NCI-H2029 treated with DMSO at 0.1 percent for 48 hours (cell line): ENCODE measurements at regions not wholly inside any gene's neighbourhood (a gene's known extent, or its start where the extent isn't known, plus 50 kb on each side); places are given as distances from the start of the nearest gene placed in this dataset.
A peak's percentile ranks its signal among the peaks of the same experiment; 100 is the strongest.
"Not testable (repeated sequence)": the region's sequence is repeated elsewhere in the genome, so short reads cannot be mapped to it uniquely, and the experiment has no call there.

Source experiments
- DNase-seq: peaks from one replicate; lab custom pipeline; 2025; lab: John Stamatoyannopoulos, UW

DNA sequence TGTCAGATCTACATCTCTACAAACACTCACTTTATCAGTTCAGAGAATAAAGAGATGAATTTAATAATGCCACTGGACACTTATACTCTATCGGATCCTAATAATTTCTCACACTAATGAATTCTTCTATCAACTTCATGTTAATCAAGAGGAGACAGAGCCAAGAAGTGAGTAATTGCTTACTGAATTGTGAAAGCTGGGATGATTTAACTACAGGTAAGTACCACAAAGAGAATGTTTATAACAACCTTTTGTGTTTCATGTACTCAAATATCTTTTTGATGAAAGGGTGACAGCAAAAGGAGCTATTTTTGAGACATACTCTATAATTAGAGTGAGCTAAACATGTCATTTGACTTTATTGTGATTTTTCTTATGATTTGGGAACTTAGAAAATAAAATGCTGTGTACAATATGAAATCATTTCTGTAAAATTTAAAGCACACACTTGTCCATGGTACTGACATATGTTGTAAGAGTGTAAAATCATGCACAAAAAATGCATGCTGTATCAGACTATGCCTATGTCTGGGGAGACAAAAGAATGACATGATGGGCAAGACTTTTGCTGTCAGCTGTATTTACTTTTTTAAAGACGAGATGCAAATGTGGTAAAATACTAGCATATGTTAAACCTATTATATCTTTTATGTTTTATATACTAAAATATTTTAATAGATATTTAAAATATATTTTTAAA, 361.2 kb downstream of the CCER1 start:
- DNase-seq = no peak

DNA sequence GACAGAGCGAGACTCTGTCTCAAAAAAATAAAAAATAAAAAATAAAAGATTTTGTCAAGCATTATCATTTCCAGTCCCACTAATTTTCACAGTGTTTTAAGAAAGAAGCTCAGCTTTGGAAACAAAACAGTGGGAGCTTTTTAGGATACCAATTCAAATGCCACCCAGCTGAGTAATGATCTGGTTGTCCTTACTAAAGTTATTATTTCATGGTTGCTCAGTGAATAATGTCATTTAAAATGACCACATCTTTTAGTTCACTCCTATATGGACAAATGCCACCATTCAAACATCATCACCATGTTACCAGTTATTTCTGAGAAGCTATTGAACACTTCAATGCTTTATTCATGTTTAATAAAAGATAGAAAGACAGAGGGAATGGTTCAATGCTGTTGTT, 365.0 kb downstream of the CCER1 start:
- DNase-seq = no peak

DNA sequence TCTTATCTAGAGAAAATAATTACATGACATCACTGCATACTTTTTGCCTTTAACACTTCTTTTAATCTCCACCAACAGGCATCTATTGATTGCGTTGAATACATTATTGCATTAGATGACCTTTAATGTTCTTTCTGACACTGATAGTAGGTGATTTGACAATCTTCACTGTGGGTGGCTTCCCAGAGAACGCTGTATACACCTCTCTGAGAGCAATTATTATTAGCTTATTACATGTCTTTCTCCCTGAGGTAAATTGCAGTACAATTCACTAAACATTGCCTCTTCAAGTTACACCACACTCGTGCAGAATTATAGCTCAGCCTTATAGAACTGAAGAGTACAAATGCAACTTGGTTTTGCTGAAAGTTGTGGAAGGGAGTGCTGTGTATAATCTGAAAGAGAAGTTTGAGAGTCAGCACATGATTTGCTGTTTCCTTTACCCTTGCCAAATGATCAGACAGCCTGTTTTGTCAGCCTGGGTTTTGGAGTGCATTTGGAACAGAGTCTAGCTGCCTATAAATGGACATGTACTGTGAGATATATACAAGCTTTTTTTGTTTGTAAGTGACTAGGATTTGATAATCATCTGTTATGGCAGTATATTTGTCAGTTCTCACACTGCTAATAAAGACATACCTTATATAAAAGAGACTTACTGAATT, 369.2 kb downstream of the CCER1 start:
- no peak for DNase-seq

DNA sequence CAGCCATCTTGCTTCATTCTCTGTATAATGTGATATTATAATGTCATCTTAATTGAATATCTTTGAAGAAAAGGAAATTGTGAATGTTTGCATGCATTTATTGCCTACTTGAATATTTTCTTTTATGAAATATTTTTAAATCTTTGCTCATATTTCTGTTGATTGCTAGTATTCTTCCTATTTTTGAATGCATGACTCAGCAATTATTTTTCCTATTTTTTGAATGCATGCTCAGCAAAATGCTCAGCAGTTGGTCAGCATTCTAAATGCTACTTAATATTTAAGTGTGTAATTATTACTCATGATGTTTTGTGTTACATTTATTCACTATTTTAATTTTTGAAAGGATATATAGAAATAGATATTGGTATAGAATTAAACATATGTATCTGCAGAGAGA, 378.3 kb downstream of the CCER1 start:
- no peak for DNase-seq

DNA sequence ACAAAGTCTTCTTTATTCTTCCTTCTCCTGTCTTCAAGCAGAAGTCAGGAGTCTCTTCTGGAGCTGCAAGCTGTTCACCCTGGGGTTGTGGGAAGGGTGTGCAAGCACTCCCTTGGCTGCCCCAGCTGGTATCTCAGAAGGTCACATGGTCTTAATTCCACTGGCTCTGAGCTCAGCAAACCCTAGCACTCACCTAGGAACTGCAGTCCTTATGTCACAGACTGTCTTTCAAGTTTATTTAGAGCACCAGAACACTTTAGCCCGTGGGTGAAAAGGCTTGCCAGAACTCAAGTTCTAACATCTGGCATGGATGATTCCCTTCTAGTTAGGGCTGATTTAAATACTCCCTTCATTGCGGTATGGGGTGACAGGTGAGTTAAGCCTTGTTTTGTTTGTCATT, 379.0 kb downstream of the CCER1 start:
- peak; percentile 89 for DNase-seq

DNA sequence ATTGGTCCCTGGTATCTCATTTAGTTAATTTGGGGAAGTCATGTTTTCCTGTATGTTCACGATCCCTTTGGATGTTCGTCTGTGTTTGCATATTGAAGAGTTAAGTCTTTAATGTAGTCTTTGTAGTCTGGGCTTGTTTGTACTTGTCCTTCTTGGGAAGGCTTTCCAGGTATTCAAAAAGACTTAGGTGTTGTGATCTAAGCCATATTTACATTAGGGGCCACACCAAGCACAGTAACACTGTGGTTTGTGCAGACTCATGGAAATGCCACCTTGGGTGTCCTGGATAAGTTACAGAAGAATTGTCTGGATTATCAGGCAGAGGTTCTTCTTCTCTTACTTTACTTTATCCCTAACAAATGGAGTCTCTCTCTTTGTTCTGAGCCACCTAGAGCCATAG, 380.3 kb downstream of the CCER1 start:
- no peak for DNase-seq

DNA sequence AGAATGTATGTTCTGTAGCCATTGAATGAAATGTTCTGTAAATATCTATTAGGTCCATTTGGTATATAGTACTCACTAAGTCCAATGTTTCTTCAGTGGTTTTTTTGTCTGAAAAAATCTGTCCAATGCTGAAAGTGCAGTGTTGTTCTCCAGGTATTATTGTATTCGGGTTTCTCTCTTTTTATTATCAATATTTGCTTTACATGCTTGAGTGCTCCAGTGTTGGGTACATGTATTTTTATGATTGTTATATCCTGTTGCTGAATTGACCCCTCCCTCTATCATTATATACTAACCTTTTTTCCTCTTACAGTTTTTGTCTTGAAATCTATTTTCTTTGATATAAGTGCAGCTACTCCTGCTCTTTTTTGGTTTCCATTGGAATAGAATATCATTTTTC, 382.2 kb downstream of the CCER1 start:
- peak; percentile 21 for DNase-seq

DNA sequence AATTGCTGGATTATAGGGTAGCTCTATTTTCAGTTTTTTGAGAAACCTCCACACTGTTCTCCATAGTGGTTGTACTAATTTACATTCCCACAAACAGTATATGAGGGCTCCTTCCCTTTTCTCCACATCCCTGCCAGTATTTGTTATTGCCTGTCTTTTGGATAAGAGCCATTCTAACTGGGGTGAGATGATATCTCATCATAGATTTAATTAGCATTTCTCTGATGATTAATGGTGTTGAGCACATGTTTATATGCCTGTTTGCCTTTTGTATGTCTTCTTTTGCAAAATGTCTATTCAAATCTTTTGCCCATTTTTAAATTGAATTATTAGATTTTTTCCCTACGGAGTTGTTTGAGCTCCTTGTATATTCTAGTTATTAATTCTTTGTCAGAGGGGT, 385.3 kb downstream of the CCER1 start:
- no peak for DNase-seq

DNA sequence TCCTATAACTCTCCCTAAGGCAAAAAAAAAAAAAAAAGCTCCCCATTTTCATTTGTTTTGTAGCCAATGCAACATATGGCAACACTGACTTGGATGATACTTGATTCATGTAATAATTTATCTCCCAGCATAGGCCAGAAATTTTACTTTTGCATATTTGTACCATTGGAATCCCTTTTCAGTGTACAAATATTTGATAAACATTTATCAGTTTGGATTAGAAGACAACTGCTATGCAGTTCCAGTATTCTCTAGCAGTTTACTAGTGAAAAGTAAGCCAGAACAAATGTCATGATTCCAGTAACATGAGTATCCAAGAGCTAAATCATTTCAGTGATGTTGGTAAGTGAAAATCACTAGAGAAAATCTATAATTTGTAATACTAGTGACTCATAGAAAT, 392.3 kb downstream of the CCER1 start:
- no peak for DNase-seq

DNA sequence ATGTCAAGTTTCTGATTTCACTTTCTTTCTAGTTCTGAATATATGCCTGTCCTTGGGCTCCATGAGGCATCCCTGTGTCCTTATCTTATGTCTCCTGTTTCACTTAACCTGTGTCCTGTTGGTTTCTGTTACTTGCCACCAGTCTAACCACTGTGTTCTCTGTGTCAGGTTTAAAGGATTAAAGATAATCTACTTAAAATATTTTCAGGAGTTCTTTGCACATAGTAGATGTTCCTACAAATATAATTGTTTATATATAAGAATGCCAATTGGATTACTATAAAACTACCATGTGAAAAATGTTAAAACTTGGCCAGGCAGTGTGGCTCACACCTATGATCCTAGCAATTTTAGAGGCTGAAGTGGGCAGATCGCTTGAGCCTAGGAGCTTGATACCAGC, 406.4 kb downstream of the CCER1 start:
- DNase-seq = no peak

DNA sequence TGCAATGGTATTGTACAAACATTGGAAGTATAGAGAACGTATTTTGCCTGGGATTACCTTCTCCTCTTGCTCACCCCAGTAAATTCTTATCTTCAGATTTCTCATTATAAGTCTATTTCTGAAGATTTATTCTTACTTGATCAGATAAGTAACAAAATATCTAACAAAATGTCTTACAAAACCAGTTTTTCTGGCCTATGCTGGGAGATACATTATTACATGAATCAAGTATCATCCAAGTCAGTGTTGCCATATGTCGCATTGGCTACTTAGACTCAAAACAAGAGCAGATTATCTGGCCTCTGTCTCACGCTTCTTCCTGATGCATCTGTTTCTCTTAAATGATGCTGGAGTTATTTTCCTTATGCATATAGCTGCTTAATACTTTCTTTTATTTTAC, 408.5 kb downstream of the CCER1 start:
- no peak for DNase-seq

DNA sequence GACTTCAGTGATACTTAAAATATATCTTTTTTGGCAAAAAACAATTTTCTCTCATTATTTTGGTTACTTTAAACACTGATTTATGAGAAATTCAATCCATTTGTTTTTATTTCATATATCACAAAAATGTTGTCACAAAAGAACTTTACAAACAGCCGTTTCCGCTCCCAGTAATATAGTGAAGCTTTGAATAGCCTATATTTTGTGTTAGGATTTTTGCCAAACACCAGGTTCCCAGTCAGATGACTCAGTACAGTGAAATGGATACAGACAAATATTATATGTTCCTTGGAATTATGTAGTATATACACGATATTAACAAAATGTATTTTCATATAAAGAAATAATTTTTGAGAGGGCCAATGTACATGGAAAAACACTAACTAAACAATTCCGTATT, 411.1 kb downstream of the CCER1 start:
- no peak for DNase-seq

DNA sequence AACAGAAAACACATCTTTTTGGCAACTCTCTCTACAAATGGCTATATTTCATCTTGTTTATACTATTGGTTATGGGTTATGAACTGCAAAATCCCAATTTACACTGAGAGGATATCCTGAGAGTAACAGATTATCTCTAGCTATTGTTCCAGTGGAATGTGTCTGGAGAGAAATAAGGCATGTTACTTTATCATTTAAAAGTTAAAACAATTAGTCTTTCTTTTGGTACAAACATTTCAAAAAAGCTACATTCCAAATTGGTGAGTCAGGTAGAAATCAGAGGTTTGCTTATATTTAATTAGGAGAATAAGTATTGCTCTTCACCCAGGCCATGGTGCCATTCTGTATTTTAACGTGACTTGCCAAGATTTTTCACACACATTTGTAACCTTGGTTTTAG, 411.6 kb downstream of the CCER1 start:
- no peak for DNase-seq

DNA sequence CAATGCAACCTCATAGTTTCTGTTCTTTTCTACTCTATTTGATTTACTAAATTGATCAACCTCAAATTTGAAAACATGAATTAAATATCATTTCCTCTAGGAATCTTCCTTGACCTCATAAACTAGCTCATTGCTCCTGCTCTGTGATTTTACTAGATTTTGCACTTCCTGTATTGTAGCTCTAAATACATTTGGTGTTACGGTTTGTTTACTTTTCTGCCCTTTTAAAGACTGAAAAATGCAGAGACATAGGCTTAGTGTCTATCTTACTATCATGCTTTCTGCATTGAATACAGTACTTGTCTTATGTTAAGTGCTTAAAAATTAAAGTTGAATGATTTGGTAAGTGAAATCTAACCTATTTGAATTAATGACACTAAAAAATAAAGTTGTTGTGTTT, 412.1 kb downstream of the CCER1 start:
- DNase-seq = not testable (repeated sequence)

DNA sequence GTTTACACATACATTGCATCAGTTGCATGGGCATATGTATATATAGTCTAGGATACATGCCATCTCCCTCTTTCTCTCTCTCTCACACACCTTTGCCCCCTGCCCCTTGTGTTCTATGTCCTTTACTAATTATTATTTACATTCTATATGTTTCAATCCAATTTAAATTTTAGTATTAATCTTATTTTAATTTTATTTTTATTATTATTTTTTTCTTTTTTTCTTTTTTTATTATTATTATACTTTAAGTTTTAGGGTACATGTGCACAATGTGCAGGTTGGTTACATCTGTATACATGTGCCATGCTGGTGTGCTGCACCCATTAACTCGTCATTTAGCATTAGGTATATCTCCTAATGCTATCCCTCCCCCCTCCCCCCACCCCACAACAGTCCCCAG, 421.1 kb downstream of the CCER1 start:
- not testable (repeated sequence) for DNase-seq

DNA sequence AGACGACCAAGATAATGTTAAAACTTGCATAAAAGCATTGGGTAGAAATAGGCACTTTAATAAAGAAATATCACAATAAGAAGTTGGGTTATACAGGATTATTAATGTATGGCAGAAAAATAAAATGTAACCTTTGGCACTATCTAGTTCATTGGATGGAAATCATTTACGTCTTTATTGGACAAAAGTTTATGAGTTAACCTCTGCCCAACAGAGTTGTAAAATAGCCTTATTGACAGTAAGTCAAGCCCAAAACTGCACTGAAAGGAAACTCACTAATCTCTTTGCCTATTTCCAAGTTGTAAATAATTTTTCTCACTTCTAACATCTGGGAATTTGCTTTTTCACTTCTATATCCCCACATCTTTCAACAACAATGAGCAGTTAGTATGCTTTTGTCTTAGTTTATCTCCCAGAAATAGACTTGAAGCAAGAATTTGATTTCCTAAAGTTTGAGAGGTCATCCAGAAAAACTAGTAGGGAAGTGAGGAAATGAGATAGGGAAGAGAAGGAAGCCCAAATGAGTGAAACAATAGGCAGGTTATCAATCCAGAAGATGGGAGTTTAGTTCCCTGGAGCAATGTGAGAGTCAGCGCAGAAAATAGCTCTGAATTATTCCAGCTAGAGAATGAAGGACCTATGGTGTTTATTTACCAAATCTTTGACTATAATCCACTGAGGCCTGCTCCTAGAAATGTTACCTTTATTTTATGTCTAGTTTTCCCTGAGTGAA, 434.8 kb downstream of the CCER1 start:
- DNase-seq = no peak

DNA sequence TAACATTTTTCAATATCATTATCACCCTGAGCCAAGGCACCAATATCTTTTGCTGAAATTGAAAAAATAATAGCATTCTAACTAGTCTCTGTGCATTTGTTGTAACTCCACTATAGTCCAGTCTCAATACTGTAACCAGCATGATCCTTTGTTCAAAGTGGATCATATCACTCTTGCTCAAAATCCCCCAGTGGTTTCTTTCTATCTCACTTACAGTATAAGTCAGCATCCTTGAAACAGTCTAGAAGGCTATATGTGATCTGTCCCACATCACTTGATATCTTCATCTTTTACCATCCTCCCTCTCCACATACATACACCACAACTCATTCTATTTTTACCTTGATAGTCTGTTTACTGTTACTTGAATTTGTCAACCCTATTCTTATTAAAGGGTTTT, 435.7 kb downstream of the CCER1 start:
- no peak for DNase-seq

DNA sequence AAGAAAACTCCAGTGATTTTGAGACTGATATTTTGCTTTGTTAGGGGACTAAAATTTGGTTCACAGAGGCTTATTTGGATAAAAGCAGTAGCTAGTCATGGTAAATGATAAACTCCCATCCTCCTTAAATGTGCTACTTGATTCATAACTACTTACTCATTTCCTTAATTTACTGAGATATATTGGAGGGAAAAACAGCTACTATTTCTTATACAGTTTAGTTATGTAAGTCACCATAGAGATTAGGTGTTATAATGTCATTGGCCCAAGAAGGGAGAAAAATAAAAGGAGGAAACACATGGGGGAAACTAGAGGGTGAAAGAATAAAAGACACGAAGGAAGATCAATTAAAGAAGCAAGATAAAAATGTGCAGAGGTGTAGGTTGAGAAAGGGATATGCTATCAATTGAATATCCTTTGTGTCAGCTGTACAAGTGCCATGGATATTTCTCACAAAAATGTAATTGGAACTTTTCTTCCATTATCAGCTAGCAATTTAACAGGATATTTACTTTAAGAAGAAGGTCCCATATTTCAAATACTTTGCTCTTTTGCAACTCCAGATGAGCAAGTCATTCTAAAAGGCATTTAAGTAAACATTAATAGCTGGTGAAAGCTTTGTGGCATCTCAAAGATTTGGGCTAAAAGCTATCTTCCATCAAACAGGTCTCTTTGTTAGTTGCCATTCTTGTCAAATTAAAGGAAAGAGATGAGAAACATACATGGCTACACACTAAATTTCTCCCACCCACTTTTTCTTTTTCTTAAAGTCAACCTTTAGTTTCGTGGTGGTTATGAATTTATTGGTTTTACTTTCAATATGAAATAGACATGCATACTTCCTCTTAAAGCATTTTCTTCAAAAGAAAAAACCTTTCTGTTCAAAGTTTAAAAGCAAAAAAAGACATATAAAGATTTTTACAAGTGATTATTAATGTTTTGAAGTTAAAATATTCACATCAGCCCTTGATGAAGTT, 439.5 kb downstream of the CCER1 start:
- DNase-seq = no peak

DNA sequence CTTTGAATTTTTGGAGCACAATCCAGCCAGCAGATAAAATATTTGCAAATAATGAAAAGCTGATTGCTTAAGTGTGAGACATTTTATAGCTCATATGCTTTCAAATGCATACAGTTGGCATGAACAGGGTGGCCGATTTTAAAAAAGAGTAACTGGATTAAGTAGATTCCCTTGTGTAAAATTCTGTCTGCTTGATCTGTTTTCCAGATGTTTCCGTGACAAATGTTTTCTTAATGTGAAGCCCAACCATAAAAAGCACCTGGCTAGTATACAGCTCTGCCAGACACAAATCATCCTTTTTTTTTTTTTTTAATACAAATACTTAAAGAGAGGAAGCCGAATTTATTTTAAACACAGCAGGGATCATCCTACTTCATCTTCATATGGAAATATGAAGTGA, 440.7 kb downstream of the CCER1 start:
- DNase-seq = no peak

DNA sequence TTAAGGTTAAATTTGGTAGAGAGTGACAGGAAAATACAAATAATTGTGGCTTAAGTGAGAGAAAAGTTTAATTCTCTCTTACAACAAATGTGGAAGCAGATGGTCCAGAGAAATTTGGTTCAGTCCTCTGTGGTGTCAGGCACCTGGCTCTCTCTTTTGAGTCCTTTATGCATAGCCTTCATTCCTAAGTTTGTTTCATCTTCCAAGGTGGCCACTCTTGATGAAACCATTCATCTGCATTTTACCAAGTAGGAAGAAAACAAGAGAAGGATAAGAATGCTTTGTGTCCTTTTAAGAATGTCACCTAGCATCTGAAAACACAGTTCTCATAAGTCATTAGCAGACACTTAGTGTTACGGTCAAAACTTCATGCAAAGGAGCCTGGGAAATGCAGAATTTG, 442.5 kb downstream of the CCER1 start:
- DNase-seq = no peak

DNA sequence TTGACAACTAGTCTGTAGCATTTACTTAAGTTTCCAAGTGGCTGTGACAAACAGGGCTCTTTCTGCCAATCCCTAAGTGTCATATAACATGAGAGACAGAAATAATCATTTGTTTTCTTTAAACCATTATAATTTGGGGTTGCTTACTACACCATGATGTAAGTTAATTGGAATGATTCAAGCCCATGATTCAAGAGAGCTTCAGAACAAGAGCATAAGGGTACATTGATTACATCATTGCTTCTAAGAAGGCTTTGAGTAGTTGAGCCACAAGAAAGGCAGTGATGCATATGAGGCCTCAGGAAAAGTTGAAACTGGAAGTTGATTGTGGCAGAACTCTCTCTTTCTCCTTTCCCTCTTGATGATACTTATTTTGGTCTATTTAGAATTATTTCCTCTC, 444.0 kb downstream of the CCER1 start:
- DNase-seq = no peak

DNA sequence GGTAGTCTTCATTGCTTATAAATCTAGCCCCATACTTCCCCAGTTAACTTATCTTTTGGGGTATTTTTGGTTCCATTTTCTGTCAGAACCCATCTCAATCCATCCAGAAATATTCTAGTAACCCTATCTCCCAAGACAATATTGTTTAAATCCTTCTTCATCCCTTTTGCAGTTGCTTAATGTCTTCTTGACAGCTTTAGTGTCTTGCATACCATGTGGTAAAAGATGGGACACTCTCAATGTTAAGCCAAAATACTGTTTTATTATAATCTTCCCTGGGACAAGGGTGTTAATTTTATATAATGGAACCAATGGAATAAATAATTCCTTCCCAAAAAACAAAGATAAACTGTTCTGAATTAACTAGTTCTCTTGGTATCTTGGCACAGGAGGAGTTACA, 450.2 kb downstream of the CCER1 start:
- DNase-seq = no peak
